ENCODE measurements at regions not wholly inside any gene's neighbourhood (a gene's known extent, or its start where the extent isn't known, plus 50 kb on each side); places are given as distances from the start of the nearest gene placed in this dataset.

- H3K27me3 ChIP-seq (ENCODE audit: control insufficient read depth, insufficient read depth, low read length): no peaks in the 10 kb centered on the region
- no peak overlapping the region for H3K4me3 ChIP-seq (ENCODE audit: low read depth, low read length)
- ChIA-PET CTCF (interaction anchor here (0.6 to 3.5 kb wide), 19 partner anchors 11 to 440 kb away, joined by 3 to 17 read pairs (median 4); no protein-coding TSS in a partner anchor), POLR2A (no interaction called here)
- no peaks in the 10 kb centered on the region for H3K36me3 ChIP-seq (ENCODE audit: control insufficient read depth, insufficient read depth, low read length)
- TF ChIP-seq, protein P1, sequence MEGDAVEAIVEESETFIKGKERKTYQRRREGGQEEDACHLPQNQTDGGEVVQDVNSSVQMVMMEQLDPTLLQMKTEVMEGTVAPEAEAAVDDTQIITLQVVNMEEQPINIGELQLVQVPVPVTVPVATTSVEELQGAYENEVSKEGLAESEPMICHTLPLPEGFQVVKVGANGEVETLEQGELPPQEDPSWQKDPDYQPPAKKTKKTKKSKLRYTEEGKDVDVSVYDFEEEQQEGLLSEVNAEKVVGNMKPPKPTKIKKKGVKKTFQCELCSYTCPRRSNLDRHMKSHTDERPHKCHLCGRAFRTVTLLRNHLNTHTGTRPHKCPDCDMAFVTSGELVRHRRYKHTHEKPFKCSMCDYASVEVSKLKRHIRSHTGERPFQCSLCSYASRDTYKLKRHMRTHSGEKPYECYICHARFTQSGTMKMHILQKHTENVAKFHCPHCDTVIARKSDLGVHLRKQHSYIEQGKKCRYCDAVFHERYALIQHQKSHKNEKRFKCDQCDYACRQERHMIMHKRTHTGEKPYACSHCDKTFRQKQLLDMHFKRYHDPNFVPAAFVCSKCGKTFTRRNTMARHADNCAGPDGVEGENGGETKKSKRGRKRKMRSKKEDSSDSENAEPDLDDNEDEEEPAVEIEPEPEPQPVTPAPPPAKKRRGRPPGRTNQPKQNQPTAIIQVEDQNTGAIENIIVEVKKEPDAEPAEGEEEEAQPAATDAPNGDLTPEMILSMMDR (IDR thresholded peaks at IDR 0.05; ENCODE audit: insufficient read depth, low read depth, low read length): no peak
- DNase-seq (ENCODE audit: low read depth): no peak
These were observed 65.3 kb upstream of the SNX9 start for GRCh38 chr6:157757430-157758403.

DNA sequence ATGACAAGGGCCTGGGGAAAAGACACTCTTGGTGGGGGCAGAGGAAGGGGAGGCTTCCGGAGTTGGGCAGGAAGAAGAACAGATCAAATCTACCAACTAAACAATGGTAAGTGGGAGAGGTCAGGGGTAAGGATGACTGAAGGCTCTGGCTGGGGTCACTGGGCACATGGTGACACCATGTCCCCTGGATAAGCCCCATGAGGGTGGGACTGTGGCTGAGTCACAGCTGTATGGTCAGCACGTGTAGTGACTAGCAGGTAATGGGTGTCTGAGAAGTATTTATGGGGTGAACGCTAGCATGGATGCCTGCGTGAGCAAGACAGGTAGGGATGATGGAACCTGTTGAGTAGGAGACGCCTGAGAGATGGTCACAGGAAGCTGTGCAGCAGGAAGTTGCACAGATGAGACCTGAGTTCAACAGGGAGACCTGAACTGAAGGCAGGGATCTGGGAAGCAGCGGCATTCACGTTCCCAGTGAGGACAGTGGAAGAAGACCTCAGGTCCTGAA, 64.5 kb upstream of the SNX9 start:
- TF ChIP-seq, protein P1 (IDR thresholded peaks at IDR 0.05; ENCODE audit: insufficient read depth, low read depth, low read length): no peak
- ChIA-PET CTCF (interaction anchor here (0.8 to 3.5 kb wide), 4 partner anchors 11 to 91 kb away, joined by 3 to 10 read pairs (median 6); no protein-coding TSS in a partner anchor), POLR2A (no interaction called here)
- Histone ChIP-seq H3K36me3 (ENCODE audit: control insufficient read depth, insufficient read depth, low read length) (no peaks in the 10 kb centered on the region), H3K27me3 (ENCODE audit: control insufficient read depth, insufficient read depth, low read length) (no peaks in the 10 kb centered on the region), H3K4me3 (ENCODE audit: low read depth, low read length) (no peak overlapping the region)
- DNase-seq (ENCODE audit: low read depth): no peak

GRCh38 chr6:157759028-157759427, 64.0 kb upstream of the SNX9 start:
- ChIA-PET POLR2A (no interaction called here), CTCF (interaction anchor here (0.5 to 3.5 kb wide), 5 partner anchors 11 to 198 kb away, joined by 3 to 10 read pairs (median 3); no protein-coding TSS in a partner anchor)
- Histone ChIP-seq H3K4me3 (ENCODE audit: low read depth, low read length) (no peak overlapping the region), H3K36me3 (ENCODE audit: control insufficient read depth, insufficient read depth, low read length) (no peaks in the 10 kb centered on the region), H3K27me3 (ENCODE audit: control insufficient read depth, insufficient read depth, low read length) (no peaks in the 10 kb centered on the region)
- no peak for DNase-seq (ENCODE audit: low read depth)
- TF ChIP-seq, protein P1 (IDR thresholded peaks at IDR 0.05; ENCODE audit: insufficient read depth, low read depth, low read length): no peak

GRCh38 chr6:157760137-157760536, 62.9 kb upstream of the SNX9 start:
- ChIA-PET POLR2A (no interaction called here), CTCF (interaction anchor here (1.0 to 2.3 kb wide), 4 partner anchors 93 to 445 kb away, joined by 3 to 8 read pairs (median 4); no protein-coding TSS in a partner anchor)
- H3K36me3 ChIP-seq (ENCODE audit: control insufficient read depth, insufficient read depth, low read length): no peaks in the 10 kb centered on the region
- TF ChIP-seq, protein P1 (IDR thresholded peaks at IDR 0.05; ENCODE audit: insufficient read depth, low read depth, low read length): no peak
- DNase-seq (ENCODE audit: low read depth): no peak
- H3K27me3 ChIP-seq (ENCODE audit: control insufficient read depth, insufficient read depth, low read length): no peaks in the 10 kb centered on the region
- H3K4me3 ChIP-seq (ENCODE audit: low read depth, low read length): no peak overlapping the region

Data from BJ (cell line).